Endothelial cell of umbilical vein (primary cell): ENCODE measurements at regions not wholly inside any gene's neighbourhood (a gene's known extent, or its start where the extent isn't known, plus 50 kb on each side); places are given as distances from the start of the nearest gene placed in this dataset.

ENCODE experiments used
- BruUV-seq: library from RNA; stranded (reverse); fragments of 400-500 nt; replicated peaks from 2 replicates; lab custom pipeline; 2021; lab: Mats Ljungman, UMichigan
- CTCF ChIA-PET: fragments of 300-600, 350-600 bp; sonication (Branson Sonifier 250); formaldehyde crosslinking; loops from one replicate; lab custom pipeline; 2021; ENCODE audit warnings: antibody characterized with exemption, inconsistent platforms; lab: Charles Lee
- POLR2A ChIA-PET: fragments of 300-600, 350-600 bp; sonication (Branson Sonifier 250); formaldehyde crosslinking; loops from one replicate; lab custom pipeline; 2021; ENCODE audit warnings: antibody characterized with exemption, inconsistent platforms; lab: Charles Lee
- DNase-seq: peaks from one replicate; pipeline ENCODE4 v3.0.0-alpha.2; 2011; ENCODE audit warnings: low read depth, low spot score
- FAIRE-seq: peaks from 2 replicates; lab custom pipeline; 2011; peaks lifted over from hg19 to GRCh38; lab: Jason Lieb, UNC
- H2AFZ ChIP-seq: 2 replicates; pipeline ENCODE4 v1.6.0; 2012; ENCODE audit warnings: low read depth, low read length, control low read depth, inconsistent platforms
- H3K27ac ChIP-seq: 2 replicates; pipeline ENCODE4 v1.5.1; 2011; ENCODE audit warnings: low read depth, mild to moderate bottlenecking, control low read depth, low read length, moderate library complexity; ENCODE audit not compliant: insufficient read depth
- H3K27me3 ChIP-seq, 2 experiments: 2 replicates each; pipeline versions ENCODE4 v1.6.0 to v1.6.1; 2011; ENCODE audit warnings: low read length in 2 of 2, mixed read lengths in 1 of 2; ENCODE audit not compliant: control insufficient read depth in 2 of 2, insufficient read depth in 2 of 2
- H3K36me3 ChIP-seq, 2 experiments: 2 replicates in 1 of 2; 3 replicates in 1 of 2; pipeline ENCODE4 v1.5.1; 2011; ENCODE audit warnings: low read length in 2 of 2, mild to moderate bottlenecking in 1 of 2, moderate library complexity in 1 of 2; ENCODE audit not compliant: control insufficient read depth in 2 of 2, insufficient read depth in 2 of 2; ENCODE audit errors: extremely low read depth in 1 of 2
- H3K4me1 ChIP-seq: 3 replicates; pipeline ENCODE4 v1.5.1; 2011; ENCODE audit warnings: mild to moderate bottlenecking, low read length; ENCODE audit not compliant: control insufficient read depth, insufficient read depth; ENCODE audit errors: extremely low read depth
- H3K4me2 ChIP-seq: 2 replicates; pipeline ENCODE4 v1.6.1; 2011; ENCODE audit warnings: low read length, control low read depth, mixed read lengths; ENCODE audit not compliant: insufficient read depth
- H3K4me3 ChIP-seq, 3 experiments: fragments of 200-600 bp in 1 of 3; sonication (generic), shearing (Covaris generic) in 1 of 3; replicated peaks in 1 of 3; 2 replicates each; pipeline ENCODE4 v1.5.1; 2011 to 2016; ENCODE audit warnings: control low read depth in 3 of 3, low read length in 3 of 3, mild to moderate bottlenecking in 2 of 3, inconsistent platforms in 1 of 3, low read depth in 1 of 3, moderate library complexity in 1 of 3; ENCODE audit not compliant: insufficient read depth in 1 of 3
- H3K79me2 ChIP-seq: 2 replicates; pipeline ENCODE4 v1.6.0; 2012; ENCODE audit warnings: low read length, inconsistent platforms; ENCODE audit not compliant: control insufficient read depth, insufficient read depth
- H3K9ac ChIP-seq: replicated peaks from 2 replicates; pipeline ENCODE3; 2011; ENCODE audit warnings: low read length, control low read depth; ENCODE audit not compliant: insufficient read depth; ENCODE audit errors: extremely low read depth
- H3K9me1 ChIP-seq: replicated peaks from 3 replicates; pipeline ENCODE4 v1.6.0; 2011; ENCODE audit warnings: mild to moderate bottlenecking, low read length; ENCODE audit not compliant: control insufficient read depth, insufficient read depth; ENCODE audit errors: extremely low read depth
- H3K9me3 ChIP-seq: replicated peaks from 2 replicates; pipeline ENCODE4 v1.5.1; 2012; ENCODE audit warnings: low read length, inconsistent platforms; ENCODE audit not compliant: control insufficient read depth, insufficient read depth
- H4K20me1 ChIP-seq: replicated peaks from 2 replicates; pipeline ENCODE3; 2011; ENCODE audit warnings: mild to moderate bottlenecking, low read length; ENCODE audit not compliant: control insufficient read depth, insufficient read depth; ENCODE audit errors: extremely low read depth
- CTCF ChIP-seq, 2 donors: IDR thresholded peaks; 1 replicate in 1 of 2; 2 replicates in 1 of 2; pipeline ENCODE4 v1.5.1; 2011; ENCODE audit warnings: low read length in 2 of 2, mild to moderate bottlenecking in 2 of 2, moderate library complexity in 2 of 2, control low read depth in 1 of 2, inconsistent platforms in 1 of 2, low read depth in 1 of 2; ENCODE audit not compliant: insufficient read depth in 1 of 2; ENCODE audit errors: extremely low read depth in 1 of 2
- EZH2 ChIP-seq: IDR thresholded peaks from 2 replicates; pipeline ENCODE4 v1.6.1; 2012; ENCODE audit warnings: borderline replicate concordance, low read depth, mild to moderate bottlenecking, moderate library complexity, low read length, inconsistent platforms; ENCODE audit not compliant: severe bottlenecking
- FOS ChIP-seq: IDR thresholded peaks from 2 replicates; pipeline ENCODE4 v1.6.1; 2011; ENCODE audit warnings: mild to moderate bottlenecking, low read length, moderate library complexity, borderline replicate concordance; ENCODE audit not compliant: insufficient read depth
- GATA2 ChIP-seq: IDR thresholded peaks from 2 replicates; pipeline ENCODE4 v1.7.0; 2011; ENCODE audit warnings: low read depth, mild to moderate bottlenecking, moderate library complexity, mixed read lengths, low read length; ENCODE audit not compliant: insufficient read length, insufficient read depth
- JUN ChIP-seq: IDR thresholded peaks from 2 replicates; pipeline ENCODE4 v1.6.1; 2011; ENCODE audit warnings: borderline replicate concordance, low read depth; ENCODE audit not compliant: insufficient read length, insufficient read depth
- MAX ChIP-seq: IDR thresholded peaks from 2 replicates; pipeline ENCODE4 v1.6.1; 2011; ENCODE audit not compliant: insufficient read depth, insufficient read length
- MYC ChIP-seq: IDR thresholded peaks from one replicate; pipeline ENCODE4 v1.6.1; 2011; ENCODE audit warnings: mild to moderate bottlenecking, low read depth, low read length
- POLR2A ChIP-seq: IDR thresholded peaks from 2 replicates; pipeline ENCODE4 v1.6.1; 2012; ENCODE audit warnings: low read depth, mild to moderate bottlenecking, control low read depth, low read length
- POLR2AphosphoS5 ChIP-seq: IDR thresholded peaks from 2 replicates; pipeline ENCODE4 v1.6.1; 2012; ENCODE audit warnings: low read depth, mild to moderate bottlenecking, control low read depth, low read length, moderate library complexity; ENCODE audit not compliant: insufficient read depth
- dilution Hi-C: fragments of 300-500 bp; cut with MboI; formaldehyde crosslinking; loops from one replicate; pipeline ENCODE4 v1.15.0; 2019; ENCODE audit warnings: low sequenced_read_pairs; ENCODE audit not compliant: extremely low pct_ligation_motif_present
- intact Hi-C: fragments of 100-400 bp; cut with micrococcal nuclease; formaldehyde crosslinking; loops from one replicate; pipeline ENCODE4 v1.10.0; 2022

- no peaks in the 10 kb centered on the region for H3K27me3 ChIP-seq
- DNase-seq = no peak
- ChIA-PET POLR2A (no interaction called here), CTCF (no interaction called here)
- H3K9me1 ChIP-seq = no peaks in the 10 kb centered on the region
- no peaks in the 10 kb centered on the region for H3K9me3 ChIP-seq
- dilution Hi-C loops (no loop called here), intact Hi-C loops (no loop called here)
- H2AFZ ChIP-seq = no peak overlapping the region
- no TSS peak for BruUV-seq
- H3K4me3 ChIP-seq = no peak overlapping the region
- H4K20me1 ChIP-seq = no peaks in the 10 kb centered on the region
- H3K4me2 ChIP-seq = no peak overlapping the region
- H3K36me3 ChIP-seq = no peaks in the 10 kb centered on the region
- FAIRE-seq = no peak
- no peak overlapping the region for H3K27ac ChIP-seq
- no peaks in the 10 kb centered on the region for H3K79me2 ChIP-seq
- no peak overlapping the region for H3K9ac ChIP-seq
- TF ChIP-seq POLR2AphosphoS5 = no peak
- TF ChIP-seq EZH2 = no peak
- no peak for TF ChIP-seq CTCF (IDR thresholded peaks at IDR 0.05; ENCODE audit: extremely low read depth in 1 of 2, insufficient read depth in 1 of 2, low read depth in 1 of 2, low read length in 2 of 2)
- TF ChIP-seq MYC = no peak
- TF ChIP-seq FOS = no peak
- no peak for TF ChIP-seq POLR2A
- TF ChIP-seq GATA2 = no peak
- TF ChIP-seq JUN = no peak
- TF ChIP-seq MAX = no peak
- no peaks in the 10 kb centered on the region for H3K4me1 ChIP-seq
Observed at GRCh38 chr4:162565730-162566129, 401.9 kb upstream of the FSTL5 start.
